SKM-1 treated with dmso at 0.1 percent for 144 hours (cell line): ENCODE measurements at regions not wholly inside any gene's neighbourhood (a gene's known extent, or its start where the extent isn't known, plus 50 kb on each side); places are given as distances from the start of the nearest gene placed in this dataset.

Experiments used
- DNase-seq: peaks from one replicate; lab custom pipeline; 2025; ENCODE audit not compliant: unreplicated experiment; lab: John Stamatoyannopoulos, UW

- no peak for DNase-seq
Observed at GRCh38 chr4:138927072-138927471, 88.5 kb upstream of the NOCT start.

- no peak for DNase-seq
Observed at GRCh38 chr4:138925495-138925894, 90.1 kb upstream of the NOCT start.

GRCh38 chr4:138919094-138919936 lies 96.3 kb upstream of the NOCT start:
- no peak for DNase-seq

- DNase-seq: no peak
Observed at GRCh38 chr4:138918169-138918869, 97.3 kb upstream of the NOCT start.

- no peak for DNase-seq
Observed at GRCh38 chr4:138916763-138917162, 98.8 kb upstream of the NOCT start.

- DNase-seq: no peak
Observed at GRCh38 chr4:138915756-138916155, 99.8 kb upstream of the NOCT start.

- DNase-seq: no peak
Observed at GRCh38 chr4:138912704-138913340, 102.8 kb upstream of the NOCT start.

GRCh38 chr4:138911909-138912703 lies 103.5 kb upstream of the NOCT start:
- DNase-seq: no peak

- no peak for DNase-seq
Observed at GRCh38 chr4:138910914-138911336, 104.7 kb upstream of the NOCT start.

GRCh38 chr4:138910195-138910913 lies 105.2 kb upstream of the NOCT start:
- DNase-seq: no peak

GRCh38 chr4:138909587-138909986 lies 106.0 kb upstream of the NOCT start:
- no peak for DNase-seq

- no peak for DNase-seq
Observed at GRCh38 chr4:138908134-138908533, 107.4 kb upstream of the NOCT start.

- no peak for DNase-seq
Observed at GRCh38 chr4:138907174-138907573, 108.4 kb upstream of the NOCT start.

- no peak for DNase-seq
Observed at GRCh38 chr4:138904793-138905192, 110.8 kb upstream of the NOCT start.

GRCh38 chr4:138903185-138903584 lies 112.4 kb upstream of the NOCT start:
- no peak for DNase-seq

GRCh38 chr4:138902705-138903104 lies 112.9 kb upstream of the NOCT start:
- DNase-seq: no peak

GRCh38 chr4:138901177-138901576 lies 114.4 kb upstream of the NOCT start:
- DNase-seq: no peak

- no peak for DNase-seq
Observed at GRCh38 chr4:138899999-138900398, 115.6 kb upstream of the NOCT start.

- no peak for DNase-seq
Observed at GRCh38 chr4:138898282-138898681, 117.3 kb upstream of the NOCT start.

- DNase-seq: no peak
Observed at GRCh38 chr4:138897811-138898226, 117.8 kb upstream of the NOCT start.
